ENCODE measurements at regions not wholly inside any gene's neighbourhood (a gene's known extent, or its start where the extent isn't known, plus 50 kb on each side); places are given as distances from the start of the nearest gene placed in this dataset.
"Not testable (repeated sequence)": the region's sequence is repeated elsewhere in the genome, so short reads cannot be mapped to it uniquely, and the experiment has no call there.

- DNase-seq (ENCODE audit: low read depth) = no peak
- no peak overlapping the region for H3K4me3 ChIP-seq (ENCODE audit: low read depth, low read length)
- TF ChIP-seq, protein P1, sequence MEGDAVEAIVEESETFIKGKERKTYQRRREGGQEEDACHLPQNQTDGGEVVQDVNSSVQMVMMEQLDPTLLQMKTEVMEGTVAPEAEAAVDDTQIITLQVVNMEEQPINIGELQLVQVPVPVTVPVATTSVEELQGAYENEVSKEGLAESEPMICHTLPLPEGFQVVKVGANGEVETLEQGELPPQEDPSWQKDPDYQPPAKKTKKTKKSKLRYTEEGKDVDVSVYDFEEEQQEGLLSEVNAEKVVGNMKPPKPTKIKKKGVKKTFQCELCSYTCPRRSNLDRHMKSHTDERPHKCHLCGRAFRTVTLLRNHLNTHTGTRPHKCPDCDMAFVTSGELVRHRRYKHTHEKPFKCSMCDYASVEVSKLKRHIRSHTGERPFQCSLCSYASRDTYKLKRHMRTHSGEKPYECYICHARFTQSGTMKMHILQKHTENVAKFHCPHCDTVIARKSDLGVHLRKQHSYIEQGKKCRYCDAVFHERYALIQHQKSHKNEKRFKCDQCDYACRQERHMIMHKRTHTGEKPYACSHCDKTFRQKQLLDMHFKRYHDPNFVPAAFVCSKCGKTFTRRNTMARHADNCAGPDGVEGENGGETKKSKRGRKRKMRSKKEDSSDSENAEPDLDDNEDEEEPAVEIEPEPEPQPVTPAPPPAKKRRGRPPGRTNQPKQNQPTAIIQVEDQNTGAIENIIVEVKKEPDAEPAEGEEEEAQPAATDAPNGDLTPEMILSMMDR (conservative IDR thresholded peaks at IDR 0.05; ENCODE audit: low read depth, low read length) = no peak
Measured at GRCh38 chr12:14200598-14200997, 164.9 kb upstream of the ATF7IP start.

GRCh38 chr12:14201291-14201690 lies 164.2 kb upstream of the ATF7IP start:
- TF ChIP-seq, protein P1 (conservative IDR thresholded peaks at IDR 0.05; ENCODE audit: low read depth, low read length) = no peak
- H3K4me3 ChIP-seq (ENCODE audit: low read depth, low read length) = no peak overlapping the region
- DNase-seq (ENCODE audit: low read depth) = no peak

DNA sequence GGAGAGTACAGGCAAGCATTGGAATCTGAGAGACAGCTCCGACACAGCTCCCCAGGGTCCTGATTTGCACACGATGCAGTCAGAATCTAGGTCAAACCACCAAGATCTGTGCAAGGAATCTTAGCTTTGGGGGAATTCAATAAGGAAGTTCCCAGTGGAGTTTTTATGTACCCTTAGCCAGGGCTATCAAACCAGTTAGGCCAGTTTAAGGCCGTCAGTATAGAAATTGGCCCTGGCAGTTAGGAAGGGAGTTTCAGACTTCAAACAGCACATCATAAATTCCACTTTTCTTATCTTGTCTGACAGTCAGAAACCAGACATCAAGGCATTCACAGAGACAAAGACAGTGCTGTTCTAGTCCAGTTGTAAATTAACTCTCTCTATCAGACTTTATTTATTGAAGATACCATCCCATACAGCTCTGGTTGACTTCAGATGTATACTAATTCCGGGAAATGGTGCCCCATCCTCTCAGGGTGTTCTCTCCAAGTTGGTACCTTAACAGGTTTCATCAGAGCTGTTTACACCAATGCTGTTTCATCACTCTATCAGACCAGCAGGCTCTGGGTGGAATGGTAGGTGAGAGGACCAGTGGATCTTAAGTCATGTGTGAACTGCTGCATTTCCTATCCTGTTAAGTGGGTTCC lies 157.5 kb upstream of the ATF7IP start:
- DNase-seq (ENCODE audit: low read depth) = no peak
- TF ChIP-seq, protein P1 (conservative IDR thresholded peaks at IDR 0.05; ENCODE audit: low read depth, low read length) = no peak
- H3K4me3 ChIP-seq (ENCODE audit: low read depth, low read length) = no peak overlapping the region

DNA sequence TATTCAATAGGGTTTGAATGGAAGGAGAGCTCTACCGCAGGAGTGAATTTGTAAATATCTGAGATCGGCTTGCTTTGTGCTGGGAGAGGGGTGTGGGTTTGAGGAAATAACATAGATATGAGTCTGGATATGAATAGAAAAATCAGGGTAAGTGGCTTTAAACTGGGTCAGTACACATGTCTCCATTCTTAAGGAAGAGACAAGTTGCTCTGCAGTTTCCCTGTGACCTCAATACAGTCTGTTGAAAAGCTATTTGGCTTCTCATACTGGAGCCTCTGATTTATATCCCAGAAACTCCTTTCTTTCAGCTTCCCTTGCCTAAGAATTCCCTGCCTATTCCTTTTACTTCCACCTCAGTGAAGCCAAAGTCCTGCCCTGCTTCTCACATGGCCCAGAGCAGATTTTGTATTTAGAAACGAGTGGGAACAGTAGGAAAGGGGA lies 153.5 kb upstream of the ATF7IP start:
- TF ChIP-seq, protein P1 (conservative IDR thresholded peaks at IDR 0.05; ENCODE audit: low read depth, low read length) = no peak

DNA sequence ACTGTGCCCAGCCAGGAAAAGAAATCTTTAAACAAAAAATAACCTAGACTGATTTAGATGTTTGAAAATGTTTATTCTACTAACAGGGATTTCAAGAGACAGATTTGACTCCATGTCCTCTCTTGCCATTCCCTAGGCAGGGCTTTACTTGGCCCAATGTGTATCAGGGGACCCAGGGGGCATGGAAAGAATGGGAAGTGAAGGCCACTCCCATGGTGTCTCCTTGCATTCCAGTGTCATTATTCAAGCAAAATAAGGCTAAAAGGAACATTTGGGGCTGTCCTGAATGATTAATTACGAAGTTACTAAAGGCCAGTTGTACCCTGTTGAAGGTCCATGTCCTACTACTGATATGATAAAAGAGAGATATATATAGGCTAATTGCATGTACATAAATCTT lies 151.9 kb upstream of the ATF7IP start:
- TF ChIP-seq, protein P1 (conservative IDR thresholded peaks at IDR 0.05; ENCODE audit: low read depth, low read length) = no peak
- no peak for DNase-seq (ENCODE audit: low read depth)
- no peak overlapping the region for H3K4me3 ChIP-seq (ENCODE audit: low read depth, low read length)

More for the DNA sequence above, 153.5 kb upstream of the ATF7IP start:
- DNase-seq (ENCODE audit: low read depth) = no peak
- H3K4me3 ChIP-seq (ENCODE audit: low read depth, low read length) = no peak overlapping the region

GRCh38 chr12:14214495-14214894 lies 151.0 kb upstream of the ATF7IP start:
- TF ChIP-seq, protein P1 (conservative IDR thresholded peaks at IDR 0.05; ENCODE audit: low read depth, low read length) = no peak
- DNase-seq (ENCODE audit: low read depth) = no peak

GRCh38 chr12:14215949-14216348 lies 149.5 kb upstream of the ATF7IP start:
- DNase-seq (ENCODE audit: low read depth); H3K4me3 ChIP-seq (ENCODE audit: low read depth, low read length): not testable (repeated sequence)

More at GRCh38 chr12:14214495-14214894, 151.0 kb upstream of the ATF7IP start:
- H3K4me3 ChIP-seq (ENCODE audit: low read depth, low read length) = no peak overlapping the region
